ENCODE measurements at regions not wholly inside any gene's neighbourhood (a gene's known extent, or its start where the extent isn't known, plus 50 kb on each side); places are given as distances from the start of the nearest gene placed in this dataset.
A peak's percentile ranks its signal among the peaks of the same experiment; 100 is the strongest.

- no peak for DNase-seq (ENCODE audit: low read depth in 2 of 2)
Observed at GRCh38 chr1:184219414-184219813, 167.4 kb upstream of the C1orf21 start.

GRCh38 chr1:184219883-184220282 lies 166.9 kb upstream of the C1orf21 start:
- DNase-seq (ENCODE audit: low read depth in 2 of 2) = no peak

GRCh38 chr1:184221087-184221486 lies 165.7 kb upstream of the C1orf21 start:
- no peak for DNase-seq (ENCODE audit: low read depth in 2 of 2)

DNA sequence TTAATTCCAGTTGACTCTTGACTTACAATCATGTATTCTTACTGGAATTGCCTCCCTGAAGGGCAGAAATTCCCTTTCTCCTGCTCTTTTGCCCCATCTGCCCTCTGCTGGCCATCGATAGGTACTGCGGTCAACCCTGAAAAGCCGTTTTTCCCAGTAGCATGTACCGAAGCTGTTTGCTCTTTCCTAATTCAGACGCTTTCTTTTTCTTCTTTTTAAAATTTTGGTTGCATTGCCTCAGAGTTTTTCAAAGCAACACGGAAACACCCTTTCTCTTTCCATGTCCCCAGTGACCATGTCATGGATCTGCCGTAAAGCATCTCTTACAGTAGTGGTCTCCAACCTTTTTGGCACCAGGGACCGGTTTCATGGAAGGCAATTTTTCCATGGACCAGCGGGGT lies 164.2 kb upstream of the C1orf21 start:
- peak in 1 of 2 donors; percentile 22 for DNase-seq (ENCODE audit: low read depth in 2 of 2)

GRCh38 chr1:184223216-184223615 lies 163.6 kb upstream of the C1orf21 start:
- DNase-seq (ENCODE audit: low read depth in 2 of 2) = no peak

DNA sequence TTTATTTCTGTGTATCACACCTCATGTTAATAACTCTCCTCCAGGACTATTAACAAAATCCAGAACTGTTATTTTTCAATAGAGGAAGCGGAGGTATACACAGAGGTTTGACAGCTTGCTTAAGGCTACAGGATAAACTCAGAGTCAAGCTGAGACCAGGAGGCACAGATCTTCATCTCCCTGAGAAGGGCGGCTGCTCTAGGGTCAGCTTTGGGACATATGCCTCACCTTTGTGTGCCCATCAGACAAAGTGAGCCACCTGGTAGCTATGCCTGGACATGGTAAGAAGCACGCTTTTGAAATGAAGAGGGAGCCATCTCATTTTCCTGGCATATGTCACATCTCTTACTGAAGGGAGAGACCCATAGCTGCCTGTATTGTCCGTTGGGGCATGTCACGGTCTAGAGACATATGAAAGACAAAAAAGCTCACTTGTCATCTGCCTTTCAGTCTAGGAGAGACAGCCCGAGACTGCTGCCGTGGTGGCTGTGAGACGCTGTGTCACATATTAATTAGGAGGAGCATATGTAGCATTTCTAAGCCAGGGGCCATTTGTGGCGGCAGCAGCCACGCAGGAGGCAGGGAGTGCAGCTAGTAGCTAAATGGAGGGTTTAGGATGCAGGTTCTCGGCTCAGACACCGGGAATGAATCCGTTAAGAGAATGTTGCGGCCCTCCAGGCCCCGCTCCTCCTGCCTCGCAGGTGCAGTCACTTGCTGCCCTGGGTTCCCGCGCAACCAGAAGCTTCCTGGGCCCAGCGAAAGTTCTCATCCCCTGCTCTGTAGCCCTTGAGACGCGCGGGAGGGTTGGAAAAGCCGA lies 161.3 kb upstream of the C1orf21 start:
- no peak for DNase-seq (ENCODE audit: low read depth in 2 of 2)

DNA sequence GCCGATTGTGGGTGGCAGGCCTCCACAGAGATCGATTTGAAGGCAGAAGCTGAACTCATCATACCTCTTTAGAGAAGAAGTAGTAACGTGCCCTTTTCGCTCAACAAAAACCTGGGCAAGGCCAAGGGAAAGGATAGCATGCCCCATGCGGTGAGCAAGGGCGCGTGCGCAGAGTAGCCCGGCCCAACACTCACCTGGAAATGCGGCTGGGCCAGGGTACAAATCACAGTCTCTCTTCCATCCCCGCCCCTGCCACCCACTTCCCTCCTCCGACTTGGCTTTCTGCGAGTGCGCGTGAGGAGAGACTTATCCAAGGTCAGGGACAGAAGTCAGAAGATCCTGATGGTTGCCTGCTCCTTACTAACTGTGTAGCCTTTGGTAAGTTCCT lies 160.7 kb upstream of the C1orf21 start:
- DNase-seq (ENCODE audit: low read depth in 2 of 2) = no peak

GRCh38 chr1:184228558-184228957 lies 158.3 kb upstream of the C1orf21 start:
- no peak for DNase-seq (ENCODE audit: low read depth in 2 of 2)

DNA sequence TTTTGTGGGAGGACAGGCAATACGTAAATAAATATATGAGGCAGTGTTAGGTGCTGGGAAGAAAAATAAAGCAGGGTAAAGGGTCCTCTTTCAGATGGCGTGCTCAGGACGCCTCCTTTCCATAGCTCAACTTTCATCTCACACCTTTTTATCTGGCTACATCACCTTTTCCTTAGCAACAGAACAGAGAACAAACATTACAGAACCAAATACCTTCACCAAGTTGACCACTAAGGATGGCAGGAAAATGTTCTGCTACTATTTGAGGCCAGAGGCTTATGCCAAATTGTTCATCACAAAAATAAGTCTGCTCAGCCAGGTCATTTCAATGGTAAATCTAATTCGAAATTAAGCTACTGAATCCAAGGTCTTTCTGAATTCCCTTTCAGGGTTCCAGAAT lies 149.2 kb upstream of the C1orf21 start:
- no peak for DNase-seq (ENCODE audit: low read depth in 2 of 2)

GRCh38 chr1:184241446-184241845 lies 145.4 kb upstream of the C1orf21 start:
- no peak for DNase-seq (ENCODE audit: low read depth in 2 of 2)

- no peak for DNase-seq (ENCODE audit: low read depth in 2 of 2)
Observed at GRCh38 chr1:184242507-184242943, 144.3 kb upstream of the C1orf21 start.

DNA sequence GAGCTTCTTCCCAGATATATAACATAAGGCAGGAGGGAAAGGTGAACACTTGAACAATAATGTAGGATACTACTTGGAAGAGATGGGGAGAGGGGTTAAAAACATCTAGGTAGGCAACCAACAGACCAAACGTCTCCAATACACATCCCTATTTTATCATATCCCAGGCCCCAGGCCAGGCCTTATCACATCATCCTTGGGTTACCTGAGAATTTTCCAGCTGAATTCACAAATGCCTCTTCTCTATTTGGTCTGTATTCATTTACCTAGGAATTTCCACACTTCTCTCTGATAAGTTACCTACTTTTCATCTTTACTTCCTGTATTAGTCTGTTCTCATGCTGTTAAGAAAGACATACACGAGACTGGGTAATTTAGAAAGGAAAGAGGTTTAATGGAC lies 141.9 kb upstream of the C1orf21 start:
- no peak for DNase-seq (ENCODE audit: low read depth in 2 of 2)

- no peak for DNase-seq (ENCODE audit: low read depth in 2 of 2)
Observed at GRCh38 chr1:184247671-184248070, 139.2 kb upstream of the C1orf21 start.

DNA sequence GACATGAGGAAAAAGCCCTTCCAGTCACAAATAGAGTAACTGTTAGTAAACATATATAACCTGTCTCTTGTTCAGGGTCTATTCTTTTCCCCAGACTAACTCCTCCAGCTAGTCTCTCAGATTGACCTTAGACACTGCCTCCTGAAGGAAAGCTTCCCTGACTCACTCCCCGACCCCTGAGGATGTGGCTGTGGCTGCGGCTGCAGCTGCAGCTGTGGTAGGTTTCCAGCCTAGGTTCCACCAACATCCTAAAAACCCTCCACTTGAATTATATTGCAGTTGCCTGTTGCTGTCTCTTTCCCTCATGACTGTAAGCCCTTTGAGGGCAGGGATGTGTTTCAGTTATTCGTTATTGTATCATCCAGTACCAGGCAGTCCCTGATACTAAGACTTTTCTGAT lies 132.9 kb upstream of the C1orf21 start:
- no peak for DNase-seq (ENCODE audit: low read depth in 2 of 2)

DNA sequence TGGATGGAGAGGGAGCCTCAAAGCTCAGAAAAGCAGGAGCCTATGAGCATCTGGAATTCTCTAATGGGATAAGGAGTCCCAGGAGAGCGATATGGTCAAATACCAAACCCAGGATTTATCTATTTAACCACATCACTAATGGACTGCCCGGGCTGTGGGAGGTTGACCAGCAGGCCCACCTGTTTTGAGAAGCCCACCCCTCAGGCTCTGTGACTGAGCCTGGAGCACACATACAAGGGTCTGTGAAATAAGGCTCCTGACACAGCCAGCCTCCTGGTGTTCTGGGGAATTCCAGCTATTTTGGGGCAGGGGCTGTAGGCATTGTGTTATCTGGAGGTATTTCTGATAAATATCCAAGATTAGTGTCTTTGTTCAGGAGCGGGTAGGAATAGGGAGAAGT lies 132.0 kb upstream of the C1orf21 start:
- no peak for DNase-seq (ENCODE audit: low read depth in 2 of 2)

- DNase-seq (ENCODE audit: low read depth in 2 of 2) = no peak
Observed at GRCh38 chr1:184255560-184255959, 131.3 kb upstream of the C1orf21 start.

- DNase-seq (ENCODE audit: low read depth in 2 of 2) = no peak
Observed at GRCh38 chr1:184257873-184258272, 129.0 kb upstream of the C1orf21 start.

GRCh38 chr1:184258525-184258924 lies 128.3 kb upstream of the C1orf21 start:
- DNase-seq (ENCODE audit: low read depth in 2 of 2) = no peak

- no peak for DNase-seq (ENCODE audit: low read depth in 2 of 2)
Observed at GRCh38 chr1:184260382-184260781, 126.4 kb upstream of the C1orf21 start.

- DNase-seq (ENCODE audit: low read depth in 2 of 2) = no peak
Observed at GRCh38 chr1:184262109-184262508, 124.7 kb upstream of the C1orf21 start.

GRCh38 chr1:184267747-184268146 lies 119.1 kb upstream of the C1orf21 start:
- DNase-seq (ENCODE audit: low read depth in 2 of 2) = no peak

DNA sequence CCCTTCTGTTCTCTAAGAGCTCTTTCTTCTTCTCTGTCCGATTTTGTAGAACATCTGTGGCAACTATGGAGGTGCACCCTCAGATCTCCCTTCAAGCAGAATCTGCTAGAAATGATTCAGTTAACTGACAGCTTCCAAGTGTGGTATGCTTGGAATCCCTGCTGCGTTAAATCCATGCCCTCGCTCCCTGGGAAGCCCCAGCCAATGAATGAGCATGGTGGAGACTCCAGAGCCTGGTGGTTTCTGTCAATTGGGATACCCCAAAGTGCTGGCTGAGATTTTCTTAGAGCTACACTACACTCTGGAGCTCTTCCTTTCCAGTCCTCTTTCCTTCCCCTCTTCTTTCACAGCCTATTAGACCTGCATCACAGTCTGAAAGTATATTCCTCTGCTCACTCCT lies 116.3 kb upstream of the C1orf21 start:
- DNase-seq (ENCODE audit: low read depth in 2 of 2) = no peak

- DNase-seq (ENCODE audit: low read depth in 2 of 2) = no peak
Observed at GRCh38 chr1:184272175-184272866, 114.5 kb upstream of the C1orf21 start.

All from stimulated activated CD4-positive, alpha-beta T cell treated with anti-CD3 and anti-CD28 coated beads, Interleukin-15, amount 100 ng/mL, for 48 hours (primary cell).